PFSK-1 (cell line): ENCODE measurements at regions not wholly inside any gene's neighbourhood (a gene's known extent, or its start where the extent isn't known, plus 50 kb on each side); places are given as distances from the start of the nearest gene placed in this dataset.

Source experiments
- FOXP2 ChIP-seq: optimal IDR thresholded peaks from 2 replicates; pipeline ENCODE3; 2011; ENCODE audit warnings: borderline replicate concordance, control low read depth, inconsistent platforms; ENCODE audit not compliant: insufficient read depth; ENCODE audit errors: extremely low read length, extremely low read depth
- POLR2AphosphoS5 ChIP-seq: IDR thresholded peaks from 2 replicates; pipeline ENCODE4 v1.6.1; 2012; ENCODE audit warnings: low read depth, mild to moderate bottlenecking, control low read depth, low read length, moderate library complexity
- SIN3A ChIP-seq: IDR thresholded peaks from 2 replicates; pipeline ENCODE4 v1.6.1; 2012; ENCODE audit warnings: mild to moderate bottlenecking, low read length, moderate library complexity, borderline replicate concordance; ENCODE audit not compliant: insufficient read depth
- TAF1 ChIP-seq: IDR thresholded peaks from 2 replicates; pipeline ENCODE4 v1.6.1; 2012; ENCODE audit warnings: low read length, control low read depth, borderline replicate concordance; ENCODE audit not compliant: insufficient read depth
- TF ChIP-seq, protein P1 (sequence below), 2 experiments: IDR thresholded peaks; 2 replicates each; pipeline versions ENCODE4 v1.6.1 to v1.8.0; 2011 to 2012; ENCODE audit warnings: low read depth in 2 of 2, low read length in 2 of 2, control low read depth in 1 of 2, inconsistent platforms in 1 of 2, mild to moderate bottlenecking in 1 of 2, moderate library complexity in 1 of 2; ENCODE audit not compliant: insufficient read depth in 1 of 2

DNA sequence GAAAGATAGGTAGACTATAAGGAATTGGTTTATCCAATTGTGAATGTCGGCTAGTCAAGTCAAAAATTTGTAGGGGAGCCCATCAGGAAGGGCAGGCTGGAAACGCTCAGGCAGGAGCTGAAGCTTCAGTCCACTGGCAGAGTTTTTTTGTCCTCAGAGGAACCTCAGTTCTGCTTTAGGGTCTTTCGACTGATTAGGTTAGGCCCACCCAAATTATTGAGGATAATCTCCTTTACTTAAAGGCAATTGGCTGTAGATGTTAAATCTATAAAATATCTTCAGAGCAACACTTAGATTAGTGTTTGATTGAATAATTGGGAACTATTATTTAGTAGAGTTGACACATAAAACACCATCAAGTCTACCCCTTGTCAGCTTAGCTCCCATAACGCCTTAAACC, 105.5 kb upstream of the ARHGAP5 start:
- TF ChIP-seq POLR2AphosphoS5 (no peak), FOXP2 (no peak), SIN3A (no peak), TAF1 (no peak)
- TF ChIP-seq, protein P1, sequence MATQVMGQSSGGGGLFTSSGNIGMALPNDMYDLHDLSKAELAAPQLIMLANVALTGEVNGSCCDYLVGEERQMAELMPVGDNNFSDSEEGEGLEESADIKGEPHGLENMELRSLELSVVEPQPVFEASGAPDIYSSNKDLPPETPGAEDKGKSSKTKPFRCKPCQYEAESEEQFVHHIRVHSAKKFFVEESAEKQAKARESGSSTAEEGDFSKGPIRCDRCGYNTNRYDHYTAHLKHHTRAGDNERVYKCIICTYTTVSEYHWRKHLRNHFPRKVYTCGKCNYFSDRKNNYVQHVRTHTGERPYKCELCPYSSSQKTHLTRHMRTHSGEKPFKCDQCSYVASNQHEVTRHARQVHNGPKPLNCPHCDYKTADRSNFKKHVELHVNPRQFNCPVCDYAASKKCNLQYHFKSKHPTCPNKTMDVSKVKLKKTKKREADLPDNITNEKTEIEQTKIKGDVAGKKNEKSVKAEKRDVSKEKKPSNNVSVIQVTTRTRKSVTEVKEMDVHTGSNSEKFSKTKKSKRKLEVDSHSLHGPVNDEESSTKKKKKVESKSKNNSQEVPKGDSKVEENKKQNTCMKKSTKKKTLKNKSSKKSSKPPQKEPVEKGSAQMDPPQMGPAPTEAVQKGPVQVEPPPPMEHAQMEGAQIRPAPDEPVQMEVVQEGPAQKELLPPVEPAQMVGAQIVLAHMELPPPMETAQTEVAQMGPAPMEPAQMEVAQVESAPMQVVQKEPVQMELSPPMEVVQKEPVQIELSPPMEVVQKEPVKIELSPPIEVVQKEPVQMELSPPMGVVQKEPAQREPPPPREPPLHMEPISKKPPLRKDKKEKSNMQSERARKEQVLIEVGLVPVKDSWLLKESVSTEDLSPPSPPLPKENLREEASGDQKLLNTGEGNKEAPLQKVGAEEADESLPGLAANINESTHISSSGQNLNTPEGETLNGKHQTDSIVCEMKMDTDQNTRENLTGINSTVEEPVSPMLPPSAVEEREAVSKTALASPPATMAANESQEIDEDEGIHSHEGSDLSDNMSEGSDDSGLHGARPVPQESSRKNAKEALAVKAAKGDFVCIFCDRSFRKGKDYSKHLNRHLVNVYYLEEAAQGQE (IDR thresholded peaks at IDR 0.05; ENCODE audit: insufficient read depth in 1 of 2, low read depth in 2 of 2, low read length in 2 of 2), result no peak

DNA sequence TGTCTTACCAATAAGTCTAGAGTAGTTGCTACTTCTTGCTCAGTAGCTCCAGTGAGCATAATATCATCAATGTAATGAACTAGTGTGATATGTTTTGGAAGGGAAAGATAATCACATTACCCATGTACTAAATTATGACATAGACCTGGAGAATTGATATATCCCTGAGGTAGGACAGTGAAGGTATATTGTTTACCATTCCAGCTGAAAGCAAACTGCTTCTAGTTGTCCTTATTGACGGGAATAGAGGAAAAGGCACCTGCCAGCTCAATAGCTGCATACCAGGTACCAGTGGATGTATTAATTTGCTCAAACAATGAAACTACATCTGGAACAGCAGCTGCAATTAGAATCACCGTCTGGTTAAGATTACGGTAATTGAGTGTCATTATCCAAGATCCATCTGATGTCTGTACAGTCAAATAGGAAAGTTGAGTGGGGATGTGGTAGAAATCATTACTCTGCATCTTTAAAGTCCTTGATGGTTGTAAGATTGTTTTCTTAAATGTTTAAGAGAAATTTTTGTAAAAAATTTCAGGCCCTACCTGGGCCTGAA, 100.0 kb upstream of the ARHGAP5 start:
- TF ChIP-seq FOXP2, result no peak
- no peak for TF ChIP-seq TAF1
- no peak for TF ChIP-seq SIN3A
- TF ChIP-seq POLR2AphosphoS5, result no peak
- TF ChIP-seq, protein P1 (IDR thresholded peaks at IDR 0.05; ENCODE audit: insufficient read depth in 1 of 2, low read depth in 2 of 2, low read length in 2 of 2), result no peak

DNA sequence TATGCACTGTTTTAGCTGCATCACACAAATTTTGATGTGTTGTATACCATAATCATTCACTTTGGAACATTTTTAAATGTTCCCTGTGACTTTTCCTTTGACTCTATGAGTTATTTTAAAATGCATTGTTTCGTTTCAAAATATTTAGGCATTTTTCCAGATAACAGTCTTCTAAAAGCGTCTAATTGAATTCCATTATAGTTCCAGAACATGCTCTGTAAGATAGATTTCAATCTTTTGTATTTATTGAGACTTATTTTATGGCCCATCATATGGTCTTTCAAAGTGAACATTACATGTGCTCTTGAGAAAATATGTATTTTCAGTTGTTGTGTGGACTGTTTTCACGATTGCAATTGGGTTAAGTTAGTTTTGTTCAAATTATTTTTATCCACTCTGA, 98.7 kb upstream of the ARHGAP5 start:
- no peak for TF ChIP-seq POLR2AphosphoS5
- no peak for TF ChIP-seq FOXP2
- TF ChIP-seq TAF1, result no peak

DNA sequence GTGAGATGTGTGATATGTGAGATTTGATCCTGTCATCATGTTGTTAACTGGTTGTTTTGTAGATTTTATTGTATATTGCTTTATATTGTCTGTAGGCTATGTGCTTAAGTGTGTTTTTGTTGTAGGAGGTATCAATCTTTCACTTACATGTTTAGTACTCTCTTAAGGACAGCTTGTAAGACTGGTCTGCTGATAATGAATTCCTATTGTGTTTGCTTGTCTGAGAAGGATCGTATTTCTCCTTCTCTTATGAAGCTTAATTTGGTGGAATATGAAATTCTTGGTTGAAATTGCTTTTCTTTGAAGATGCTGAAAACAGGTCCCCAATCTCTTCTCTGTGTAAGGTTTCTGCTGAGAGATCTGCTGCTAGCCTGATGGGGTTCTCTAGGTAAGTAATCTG, 94.5 kb upstream of the ARHGAP5 start:
- TF ChIP-seq FOXP2, result no peak
- TF ChIP-seq, protein P1 (IDR thresholded peaks at IDR 0.05; ENCODE audit: insufficient read depth in 1 of 2, low read depth in 2 of 2, low read length in 2 of 2), result no peak
- TF ChIP-seq SIN3A, result no peak
- TF ChIP-seq POLR2AphosphoS5, result no peak
- TF ChIP-seq TAF1, result no peak

DNA sequence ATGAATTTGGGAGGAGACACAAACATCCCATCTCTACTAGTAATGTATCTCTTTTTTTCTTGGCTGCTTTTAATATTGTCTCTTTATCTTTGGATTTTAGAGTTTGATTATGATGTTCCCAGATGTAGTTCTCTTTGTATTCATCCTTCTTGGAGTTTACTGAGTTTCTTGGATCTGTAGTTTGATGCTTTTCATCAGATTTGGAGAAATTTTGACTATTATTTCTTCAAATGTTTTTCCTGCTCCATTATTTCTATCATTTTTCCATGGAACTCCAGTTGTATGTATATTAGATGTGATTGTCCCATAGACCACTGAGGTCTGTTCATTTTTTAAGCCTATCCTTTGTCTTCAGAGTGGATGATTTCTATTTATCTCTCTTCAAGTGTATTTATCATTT, 90.7 kb upstream of the ARHGAP5 start:
- TF ChIP-seq TAF1, result no peak
- no peak for TF ChIP-seq POLR2AphosphoS5
- no peak for TF ChIP-seq SIN3A
- TF ChIP-seq, protein P1 (IDR thresholded peaks at IDR 0.05; ENCODE audit: insufficient read depth in 1 of 2, low read depth in 2 of 2, low read length in 2 of 2), result no peak
- TF ChIP-seq FOXP2, result no peak
